ENCODE measurements at regions not wholly inside any gene's neighbourhood (a gene's known extent, or its start where the extent isn't known, plus 50 kb on each side); places are given as distances from the start of the nearest gene placed in this dataset.

DNA sequence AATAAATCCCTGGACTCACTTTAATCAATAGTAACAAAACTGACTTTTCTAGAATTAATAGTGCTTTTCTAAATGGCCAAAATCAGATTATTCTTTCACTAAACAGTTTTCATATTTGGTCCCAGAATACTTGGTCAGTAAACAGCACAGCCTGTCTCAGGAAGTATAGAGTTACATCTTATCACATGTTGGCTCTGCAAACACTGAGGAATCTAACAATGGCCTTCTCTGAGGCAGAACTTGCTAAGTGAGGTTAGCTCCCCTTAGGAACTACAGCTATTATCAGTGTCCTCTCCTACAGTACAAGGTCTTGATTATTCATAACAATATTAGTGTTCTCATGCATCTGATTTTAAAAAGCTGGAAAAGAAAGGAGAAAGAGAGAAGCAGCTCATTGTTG, 1622.8 kb downstream of the HACE1 start:
- H3K4me1 ChIP-seq (ENCODE audit: insufficient read depth, low read length) = no peaks in the 10 kb centered on the region
- H3K9me3 ChIP-seq (ENCODE audit: low read length) = no peaks in the 10 kb centered on the region
- no peak for DNase-seq
- H3K4me1 Mint-ChIP-seq = no peaks in the 10 kb centered on the region
- no peak overlapping the region for H3K4me3 ChIP-seq (ENCODE audit: low read length)
- H3K27me3 Mint-ChIP-seq = no peaks in the 10 kb centered on the region
- peaks cover 0 to 18% (median 5%) of the 10 kb centered on the region in 5 donors for H3K9me3 Mint-ChIP-seq
- CTCF ChIA-PET = no interaction called here
- POLR2A ChIA-PET = no interaction called here
- no peaks in the 10 kb centered on the region for H3K27me3 ChIP-seq (ENCODE audit: insufficient read depth, low read length, poor library complexity, severe bottlenecking)
- H3K36me3 Mint-ChIP-seq = no peaks in the 10 kb centered on the region
- H3K27ac Mint-ChIP-seq = no peak overlapping the region
- no peak overlapping the region for H3K4me3 Mint-ChIP-seq
- H3K27ac ChIP-seq (ENCODE audit: low read depth, low read length) = no peak overlapping the region
- H3K36me3 ChIP-seq (ENCODE audit: insufficient read depth, low read length) = no peaks in the 10 kb centered on the region

GRCh38 chr6:103231181-103231580, 1628.5 kb downstream of the HACE1 start:
- ChIA-PET CTCF (no interaction called here), POLR2A (no interaction called here)
- no peaks in the 10 kb centered on the region for H3K9me3 ChIP-seq (ENCODE audit: low read length)
- no peaks in the 10 kb centered on the region for H3K4me1 Mint-ChIP-seq
- H3K27me3 ChIP-seq (ENCODE audit: insufficient read depth, low read length, poor library complexity, severe bottlenecking) = no peaks in the 10 kb centered on the region
- no peak overlapping the region for H3K27ac ChIP-seq (ENCODE audit: low read depth, low read length)
- H3K4me3 ChIP-seq (ENCODE audit: low read length) = no peak overlapping the region
- H3K4me1 ChIP-seq (ENCODE audit: insufficient read depth, low read length) = no peaks in the 10 kb centered on the region
- H3K4me3 Mint-ChIP-seq = no peak overlapping the region
- H3K36me3 Mint-ChIP-seq = no peaks in the 10 kb centered on the region
- H3K9me3 Mint-ChIP-seq = peaks cover 5 to 20% (median 6%) of the 10 kb centered on the region in 5 donors
- no peak overlapping the region for H3K27ac Mint-ChIP-seq
- no peaks in the 10 kb centered on the region for H3K27me3 Mint-ChIP-seq
- DNase-seq = no peak
- H3K36me3 ChIP-seq (ENCODE audit: insufficient read depth, low read length) = no peaks in the 10 kb centered on the region

GRCh38 chr6:103215847-103216246, 1643.9 kb downstream of the HACE1 start:
- H3K27ac ChIP-seq (ENCODE audit: low read depth, low read length) = no peak overlapping the region
- no peaks in the 10 kb centered on the region for H3K4me1 ChIP-seq (ENCODE audit: insufficient read depth, low read length)
- Mint-ChIP-seq H3K36me3 (no peaks in the 10 kb centered on the region), H3K27ac (no peak overlapping the region), H3K4me1 (no peaks in the 10 kb centered on the region), H3K27me3 (no peaks in the 10 kb centered on the region), H3K9me3 (peaks cover 0 to 9% (median 3%) of the 10 kb centered on the region in 5 donors), H3K4me3 (no peak overlapping the region)
- H3K27me3 ChIP-seq (ENCODE audit: insufficient read depth, low read length, poor library complexity, severe bottlenecking) = no peaks in the 10 kb centered on the region
- DNase-seq = no peak
- ChIA-PET CTCF (no interaction called here), POLR2A (no interaction called here)
- H3K36me3 ChIP-seq (ENCODE audit: insufficient read depth, low read length) = no peaks in the 10 kb centered on the region
- no peak overlapping the region for H3K4me3 ChIP-seq (ENCODE audit: low read length)
- H3K9me3 ChIP-seq (ENCODE audit: low read length) = no peaks in the 10 kb centered on the region

DNA sequence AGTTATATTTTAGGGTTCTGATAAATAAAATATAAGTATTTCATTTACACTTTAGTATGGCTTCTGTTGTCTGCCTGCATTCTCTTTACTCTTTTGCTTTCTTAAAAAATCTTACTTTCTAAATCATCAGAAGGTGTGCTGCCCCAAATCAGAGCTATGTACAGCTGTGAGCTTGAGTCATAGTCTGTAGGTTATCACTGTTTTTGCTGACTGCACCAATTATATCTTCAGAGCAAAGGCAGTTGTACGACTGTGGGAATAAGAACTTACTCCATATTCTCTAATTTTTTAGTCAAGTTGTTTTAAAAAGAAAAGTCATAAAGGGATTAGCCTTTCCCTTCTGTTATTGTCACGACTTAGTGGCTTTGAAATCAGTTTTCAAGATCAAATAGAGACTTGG, 1649.0 kb downstream of the HACE1 start:
- H3K36me3 ChIP-seq (ENCODE audit: insufficient read depth, low read length) = no peaks in the 10 kb centered on the region
- H3K4me3 Mint-ChIP-seq = no peak overlapping the region
- peaks cover 0 to 10% (median 3%) of the 10 kb centered on the region in 5 donors for H3K9me3 Mint-ChIP-seq
- CTCF ChIA-PET = no interaction called here
- H3K4me1 ChIP-seq (ENCODE audit: insufficient read depth, low read length) = no peaks in the 10 kb centered on the region
- H3K27ac Mint-ChIP-seq = no peak overlapping the region
- no peaks in the 10 kb centered on the region for H3K4me1 Mint-ChIP-seq
- no peak overlapping the region for H3K4me3 ChIP-seq (ENCODE audit: low read length)
- POLR2A ChIA-PET = no interaction called here
- no peak overlapping the region for H3K27ac ChIP-seq (ENCODE audit: low read depth, low read length)
- no peaks in the 10 kb centered on the region for H3K9me3 ChIP-seq (ENCODE audit: low read length)
- H3K27me3 ChIP-seq (ENCODE audit: insufficient read depth, low read length, poor library complexity, severe bottlenecking) = no peaks in the 10 kb centered on the region
- no peaks in the 10 kb centered on the region for H3K27me3 Mint-ChIP-seq
- no peaks in the 10 kb centered on the region for H3K36me3 Mint-ChIP-seq
- DNase-seq = no peak

- DNase-seq = no peak
- no peaks in the 10 kb centered on the region for H3K36me3 Mint-ChIP-seq
- H3K27ac Mint-ChIP-seq = no peak overlapping the region
- H3K27me3 ChIP-seq (ENCODE audit: insufficient read depth, low read length, poor library complexity, severe bottlenecking) = no peaks in the 10 kb centered on the region
- H3K4me1 ChIP-seq (ENCODE audit: insufficient read depth, low read length) = no peaks in the 10 kb centered on the region
- ChIA-PET CTCF (no interaction called here), POLR2A (no interaction called here)
- H3K36me3 ChIP-seq (ENCODE audit: insufficient read depth, low read length) = no peaks in the 10 kb centered on the region
- H3K4me3 Mint-ChIP-seq = no peak overlapping the region
- no peaks in the 10 kb centered on the region for H3K4me1 Mint-ChIP-seq
- no peaks in the 10 kb centered on the region for H3K9me3 ChIP-seq (ENCODE audit: low read length)
- peaks cover 0 to 15% (median 0%) of the 10 kb centered on the region in 5 donors for H3K9me3 Mint-ChIP-seq
- H3K27me3 Mint-ChIP-seq = no peaks in the 10 kb centered on the region
- H3K27ac ChIP-seq (ENCODE audit: low read depth, low read length) = no peak overlapping the region
- H3K4me3 ChIP-seq (ENCODE audit: low read length) = no peak overlapping the region
These were observed 1661.3 kb downstream of the HACE1 start for GRCh38 chr6:103198386-103198785.

DNA sequence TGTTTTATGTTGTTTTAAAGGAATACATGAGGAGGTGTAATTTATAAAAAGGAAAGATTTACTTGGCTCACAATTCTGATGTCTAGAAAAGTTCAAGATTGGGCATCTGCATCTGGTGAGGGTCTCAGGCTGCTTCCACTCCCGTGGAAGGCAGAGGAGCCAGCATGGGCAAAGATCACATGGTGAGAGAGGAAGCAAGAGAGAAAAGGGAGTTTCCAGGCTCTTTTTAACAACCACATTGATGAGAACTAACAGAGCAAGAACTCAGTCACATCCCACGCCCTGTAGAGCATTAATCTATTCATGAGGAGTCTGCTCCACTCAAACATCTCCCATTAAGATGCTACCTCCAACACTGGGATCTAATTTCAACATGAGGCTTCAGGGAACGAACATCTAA, 1666.3 kb downstream of the HACE1 start:
- Mint-ChIP-seq H3K9me3 (peaks cover 2 to 6% (median 3%) of the 10 kb centered on the region in 5 donors), H3K27ac (no peak overlapping the region), H3K4me3 (no peak overlapping the region), H3K36me3 (no peaks in the 10 kb centered on the region), H3K4me1 (no peaks in the 10 kb centered on the region), H3K27me3 (no peaks in the 10 kb centered on the region)
- no peaks in the 10 kb centered on the region for H3K36me3 ChIP-seq (ENCODE audit: insufficient read depth, low read length)
- ChIA-PET POLR2A (no interaction called here), CTCF (no interaction called here)
- no peak overlapping the region for H3K4me3 ChIP-seq (ENCODE audit: low read length)
- H3K27me3 ChIP-seq (ENCODE audit: insufficient read depth, low read length, poor library complexity, severe bottlenecking) = no peaks in the 10 kb centered on the region
- no peaks in the 10 kb centered on the region for H3K4me1 ChIP-seq (ENCODE audit: insufficient read depth, low read length)
- DNase-seq = no peak
- H3K27ac ChIP-seq (ENCODE audit: low read depth, low read length) = no peak overlapping the region
- no peaks in the 10 kb centered on the region for H3K9me3 ChIP-seq (ENCODE audit: low read length)

- no peak for DNase-seq
- POLR2A ChIA-PET = no interaction called here
- no peaks in the 10 kb centered on the region for H3K4me1 Mint-ChIP-seq
- Histone ChIP-seq H3K36me3 (ENCODE audit: insufficient read depth, low read length) (no peaks in the 10 kb centered on the region), H3K4me3 (ENCODE audit: low read length) (no peak overlapping the region), H3K27ac (ENCODE audit: low read depth, low read length) (no peak overlapping the region), H3K4me1 (ENCODE audit: insufficient read depth, low read length) (no peaks in the 10 kb centered on the region), H3K9me3 (ENCODE audit: low read length) (no peaks in the 10 kb centered on the region), H3K27me3 (ENCODE audit: insufficient read depth, low read length, poor library complexity, severe bottlenecking) (no peaks in the 10 kb centered on the region)
- H3K4me3 Mint-ChIP-seq = no peak overlapping the region
- CTCF ChIA-PET = no interaction called here
- no peaks in the 10 kb centered on the region for H3K36me3 Mint-ChIP-seq
- H3K27ac Mint-ChIP-seq = no peak overlapping the region
- peaks cover 2 to 6% (median 3%) of the 10 kb centered on the region in 5 donors for H3K9me3 Mint-ChIP-seq
- no peaks in the 10 kb centered on the region for H3K27me3 Mint-ChIP-seq
These were observed 1668.2 kb downstream of the HACE1 start for GRCh38 chr6:103191391-103192093.

- no peaks in the 10 kb centered on the region for H3K36me3 Mint-ChIP-seq
- Histone ChIP-seq H3K4me3 (ENCODE audit: low read length) (no peak overlapping the region), H3K9me3 (ENCODE audit: low read length) (no peaks in the 10 kb centered on the region), H3K4me1 (ENCODE audit: insufficient read depth, low read length) (no peaks in the 10 kb centered on the region), H3K27me3 (ENCODE audit: insufficient read depth, low read length, poor library complexity, severe bottlenecking) (no peaks in the 10 kb centered on the region), H3K27ac (ENCODE audit: low read depth, low read length) (no peak overlapping the region), H3K36me3 (ENCODE audit: insufficient read depth, low read length) (no peaks in the 10 kb centered on the region)
- POLR2A ChIA-PET = no interaction called here
- no peak overlapping the region for H3K27ac Mint-ChIP-seq
- peaks cover 0 to 10% (median 0%) of the 10 kb centered on the region in 5 donors for H3K9me3 Mint-ChIP-seq
- no peak overlapping the region for H3K4me3 Mint-ChIP-seq
- no peaks in the 10 kb centered on the region for H3K27me3 Mint-ChIP-seq
- H3K4me1 Mint-ChIP-seq = no peaks in the 10 kb centered on the region
- DNase-seq = no peak
- CTCF ChIA-PET = no interaction called here
These were observed 1674.9 kb downstream of the HACE1 start for GRCh38 chr6:103184776-103185175.
